ENCODE measurements at regions not wholly inside any gene's neighbourhood (a gene's known extent, or its start where the extent isn't known, plus 50 kb on each side); places are given as distances from the start of the nearest gene placed in this dataset.
"Not testable (repeated sequence)": the region's sequence is repeated elsewhere in the genome, so short reads cannot be mapped to it uniquely, and the experiment has no call there.

- DNase-seq (ENCODE audit: low spot score) = no peak
Observed at GRCh38 chrX:146994163-146994562, 179.6 kb upstream of the CXorf51A start.

DNA sequence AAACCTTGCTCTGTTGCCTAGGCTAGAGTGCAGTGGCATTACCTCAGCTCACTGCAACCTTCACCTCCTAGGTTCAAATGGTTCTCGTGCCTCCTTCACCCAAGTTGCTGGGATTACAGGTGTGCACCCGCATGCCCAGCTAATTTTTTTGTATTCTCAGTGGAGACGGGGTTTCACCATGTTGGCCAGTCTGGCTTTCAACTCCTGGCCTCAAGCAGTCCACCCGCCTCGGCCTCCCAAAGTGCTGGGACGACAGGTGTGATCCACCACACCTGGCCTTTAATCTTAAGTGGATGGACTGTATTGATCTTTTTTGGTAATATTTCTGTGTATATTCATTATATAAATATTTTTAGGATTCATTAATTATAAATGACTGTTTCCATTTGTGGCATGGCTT is 158.7 kb upstream of the CXorf51A start:
- no peak for DNase-seq (ENCODE audit: low spot score)

GRCh38 chrX:146967306-146967705 is 152.8 kb upstream of the CXorf51A start:
- no peak for DNase-seq (ENCODE audit: low spot score)

DNA sequence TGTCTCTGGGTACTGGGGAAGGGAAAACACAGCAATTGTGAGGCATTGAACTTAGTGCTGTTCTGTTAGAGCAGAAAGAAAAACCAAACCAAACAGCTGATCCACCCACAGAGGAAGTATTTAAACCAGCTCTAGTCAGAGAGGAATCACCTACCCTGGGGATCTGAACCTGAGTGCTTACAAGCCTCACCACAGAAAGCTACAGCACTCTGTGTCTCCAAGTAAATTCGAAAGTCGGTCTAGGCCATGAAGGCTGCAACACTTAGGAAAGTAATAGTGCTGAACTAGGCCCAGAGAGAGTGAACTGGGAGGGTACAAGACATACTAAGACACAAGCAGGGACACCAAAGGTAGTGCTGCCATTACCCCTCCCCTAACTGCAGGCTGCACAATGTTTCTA is 142.2 kb upstream of the CXorf51A start:
- DNase-seq (ENCODE audit: low spot score) = no peak

GRCh38 chrX:146934256-146934655 is 119.7 kb upstream of the CXorf51A start:
- no peak for DNase-seq (ENCODE audit: low spot score)

DNA sequence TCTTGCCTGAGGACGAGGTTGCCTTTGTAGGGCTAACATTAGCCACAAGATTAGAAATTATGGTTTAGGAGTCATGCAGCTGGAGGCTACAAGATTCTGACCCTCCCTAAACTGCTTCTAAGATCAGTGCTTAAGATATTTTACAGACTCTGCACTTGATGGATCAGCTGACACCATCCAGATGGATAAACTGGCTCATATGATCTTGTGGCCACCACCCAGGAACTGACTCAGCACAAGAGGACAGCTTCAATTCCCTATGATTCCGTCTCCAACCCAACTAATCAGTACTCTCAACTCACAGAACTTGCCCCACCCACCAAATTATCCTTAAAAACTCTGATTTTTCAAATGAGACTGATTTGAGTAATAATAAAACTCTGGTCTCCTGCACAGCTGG is 118.5 kb upstream of the CXorf51A start:
- not testable (repeated sequence) for DNase-seq (ENCODE audit: low spot score)

- DNase-seq (ENCODE audit: low spot score) = no peak
Observed at GRCh38 chrX:146921204-146921603, 106.7 kb upstream of the CXorf51A start.

GRCh38 chrX:146907391-146908240 is 93.1 kb upstream of the CXorf51A start:
- peak; percentile 1 for DNase-seq (ENCODE audit: low spot score)

- no peak for DNase-seq (ENCODE audit: low spot score)
Observed at GRCh38 chrX:146906166-146906565, 91.6 kb upstream of the CXorf51A start.

GRCh38 chrX:146887020-146887419 is 72.5 kb upstream of the CXorf51A start:
- DNase-seq (ENCODE audit: low spot score) = no peak

DNA sequence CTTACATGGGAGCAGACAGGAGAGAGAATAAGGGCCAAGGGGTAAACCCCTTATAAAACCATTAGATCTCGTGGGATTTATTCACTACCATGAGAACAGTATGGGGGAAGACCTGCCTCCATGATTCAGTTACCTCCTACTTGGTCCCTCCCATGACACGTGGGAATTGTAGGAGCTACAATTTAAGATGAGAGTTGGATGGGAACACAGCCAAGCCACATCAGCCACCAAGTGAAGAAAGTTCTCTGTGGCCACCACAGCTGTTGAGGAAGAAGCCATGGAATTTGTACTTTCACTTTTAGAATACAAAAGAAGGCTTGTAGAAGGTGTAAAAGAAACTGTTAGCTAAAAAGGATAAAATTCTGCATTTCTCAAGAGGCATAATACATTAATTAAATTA is 67.0 kb upstream of the CXorf51A start:
- DNase-seq (ENCODE audit: low spot score) = no peak

- not testable (repeated sequence) for DNase-seq (ENCODE audit: low spot score)
Observed at GRCh38 chrX:146866846-146867245, 52.3 kb upstream of the CXorf51A start.

DNA sequence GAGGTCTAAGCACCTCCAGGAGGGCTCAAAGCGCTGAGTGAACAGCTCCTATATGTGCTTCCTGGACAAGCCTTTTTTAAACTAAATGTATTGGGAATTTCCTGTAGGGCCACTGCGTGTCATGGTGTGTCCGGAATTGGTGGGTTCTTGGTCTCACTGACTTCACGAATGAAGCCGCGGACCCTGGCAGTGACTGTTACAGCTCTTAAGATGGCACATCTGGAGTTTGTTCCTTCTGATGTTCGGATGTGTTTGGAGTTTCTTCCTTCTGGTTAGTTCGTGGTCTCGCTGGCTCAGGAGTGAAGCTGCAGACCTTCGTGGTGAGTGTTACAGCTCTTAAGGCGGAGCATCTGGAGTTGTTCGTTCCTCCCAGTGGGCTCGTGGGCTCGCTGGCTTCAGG is 51.2 kb upstream of the CXorf51A start:
- not testable (repeated sequence) for DNase-seq (ENCODE audit: low spot score)

Measured in SW480 (cell line).